ENCODE measurements at regions not wholly inside any gene's neighbourhood (a gene's known extent, or its start where the extent isn't known, plus 50 kb on each side); places are given as distances from the start of the nearest gene placed in this dataset.
"Not testable (repeated sequence)": the region's sequence is repeated elsewhere in the genome, so short reads cannot be mapped to it uniquely, and the experiment has no call there.

DNA sequence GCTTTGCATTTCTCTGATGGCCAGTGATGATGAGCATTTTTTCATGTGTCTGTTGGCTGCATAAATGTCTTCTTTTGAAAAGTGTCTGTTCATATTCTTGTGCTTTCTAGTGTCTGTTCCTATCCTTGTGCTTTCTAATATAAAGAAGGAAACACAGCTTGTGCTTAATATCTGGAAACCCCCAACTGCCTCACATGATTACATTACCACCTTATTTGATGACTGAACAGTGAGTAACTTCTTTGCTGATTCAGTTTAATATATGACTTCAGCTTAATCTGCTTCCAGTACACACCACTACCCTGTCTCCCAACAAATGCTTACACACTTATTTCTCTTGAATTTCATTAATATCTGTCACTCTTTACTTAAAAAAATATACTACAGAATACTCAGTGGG, 835.1 kb downstream of the EDEM1 start:
- no peak overlapping the region for H3K4me3 Mint-ChIP-seq
- H2AFZ ChIP-seq (ENCODE audit: insufficient read depth, low read depth, low read length, poor library complexity, severe bottlenecking): no peak overlapping the region
- TF ChIP-seq, protein P1, sequence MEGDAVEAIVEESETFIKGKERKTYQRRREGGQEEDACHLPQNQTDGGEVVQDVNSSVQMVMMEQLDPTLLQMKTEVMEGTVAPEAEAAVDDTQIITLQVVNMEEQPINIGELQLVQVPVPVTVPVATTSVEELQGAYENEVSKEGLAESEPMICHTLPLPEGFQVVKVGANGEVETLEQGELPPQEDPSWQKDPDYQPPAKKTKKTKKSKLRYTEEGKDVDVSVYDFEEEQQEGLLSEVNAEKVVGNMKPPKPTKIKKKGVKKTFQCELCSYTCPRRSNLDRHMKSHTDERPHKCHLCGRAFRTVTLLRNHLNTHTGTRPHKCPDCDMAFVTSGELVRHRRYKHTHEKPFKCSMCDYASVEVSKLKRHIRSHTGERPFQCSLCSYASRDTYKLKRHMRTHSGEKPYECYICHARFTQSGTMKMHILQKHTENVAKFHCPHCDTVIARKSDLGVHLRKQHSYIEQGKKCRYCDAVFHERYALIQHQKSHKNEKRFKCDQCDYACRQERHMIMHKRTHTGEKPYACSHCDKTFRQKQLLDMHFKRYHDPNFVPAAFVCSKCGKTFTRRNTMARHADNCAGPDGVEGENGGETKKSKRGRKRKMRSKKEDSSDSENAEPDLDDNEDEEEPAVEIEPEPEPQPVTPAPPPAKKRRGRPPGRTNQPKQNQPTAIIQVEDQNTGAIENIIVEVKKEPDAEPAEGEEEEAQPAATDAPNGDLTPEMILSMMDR (IDR thresholded peaks at IDR 0.05): no peak
- H3K4me1 ChIP-seq (ENCODE audit: control insufficient read depth in 1 of 2, insufficient read depth in 2 of 2, low read length in 2 of 2): no peaks in the 10 kb centered on the region
- no peaks in the 10 kb centered on the region for H4K20me1 ChIP-seq (ENCODE audit: insufficient read depth, low read length)
- intact Hi-C loops (cut with micrococcal nuclease): no loop called here
- H3K9me3 ChIP-seq (replicated peaks in 1 of 2; ENCODE audit: control insufficient read depth in 1 of 2, insufficient read depth in 1 of 2, low read length in 2 of 2): peaks cover 0 to 6% of the 10 kb centered on the region in 2 donors
- H3K9ac ChIP-seq (ENCODE audit: insufficient read depth, low read length, poor library complexity, severe bottlenecking): no peak overlapping the region
- no peak for DNase-seq
- no peak overlapping the region for H3K4me3 ChIP-seq (replicated peaks in 1 of 3; ENCODE audit: low read depth in 2 of 3, low read length in 3 of 3)
- H3K79me2 ChIP-seq (ENCODE audit: insufficient read depth, low read length): no peaks in the 10 kb centered on the region
- H3K36me3 ChIP-seq (replicated peaks in 1 of 2; ENCODE audit: control insufficient read depth in 1 of 2, insufficient read depth in 2 of 2, low read length in 2 of 2): no peaks in the 10 kb centered on the region
- no peak overlapping the region for H3K27ac ChIP-seq (ENCODE audit: low read depth in 1 of 2, low read length in 2 of 2)
- peaks cover 4 to 22% (median 11%) of the 10 kb centered on the region in 7 donors for H3K9me3 Mint-ChIP-seq
- H3K36me3 Mint-ChIP-seq: no peaks in the 10 kb centered on the region
- no peaks in the 10 kb centered on the region for H3K4me1 Mint-ChIP-seq
- H3K4me2 ChIP-seq (replicated peaks; ENCODE audit: extremely low read depth, low read length, poor library complexity, severe bottlenecking): no peak overlapping the region
- no peak overlapping the region for H3K27ac Mint-ChIP-seq
- no peaks in the 10 kb centered on the region for H3K27me3 ChIP-seq (ENCODE audit: control insufficient read depth in 2 of 2, insufficient read depth in 2 of 2, low read length in 2 of 2)
- no peaks in the 10 kb centered on the region for H3K27me3 Mint-ChIP-seq (ENCODE audit: low read depth in 3 of 3)

DNA sequence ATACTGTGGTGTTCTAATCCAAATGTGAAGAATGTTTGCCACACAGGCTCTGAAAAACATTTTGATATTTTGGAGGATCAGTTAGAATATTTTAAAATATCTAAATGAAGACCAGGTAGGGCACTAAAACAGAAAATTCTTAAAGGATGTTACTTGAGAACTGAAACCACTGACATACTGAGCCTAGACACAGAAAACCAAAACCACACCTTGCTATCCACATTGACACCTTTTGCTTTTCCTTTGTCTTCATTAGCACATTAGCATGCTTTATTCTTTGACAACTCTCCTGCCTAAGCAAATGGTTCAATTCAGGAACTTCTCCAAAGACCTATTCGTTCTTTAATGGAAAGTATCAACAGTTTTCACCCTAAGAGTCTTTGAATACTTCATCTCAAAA, 835.9 kb upstream of the GRM7 start:
- H4K20me1 ChIP-seq (ENCODE audit: insufficient read depth, low read length): no peaks in the 10 kb centered on the region

GRCh38 chr3:6030648-6031047, 830.3 kb upstream of the GRM7 start:
- H3K4me1 ChIP-seq (ENCODE audit: control insufficient read depth in 1 of 2, insufficient read depth in 2 of 2, low read length in 2 of 2); H3K27me3 Mint-ChIP-seq (ENCODE audit: low read depth in 3 of 3); H3K36me3 Mint-ChIP-seq; H4K20me1 ChIP-seq (ENCODE audit: insufficient read depth, low read length); H3K27ac ChIP-seq (ENCODE audit: low read depth in 1 of 2, low read length in 2 of 2); H3K4me1 Mint-ChIP-seq; H3K9ac ChIP-seq (ENCODE audit: insufficient read depth, low read length, poor library complexity, severe bottlenecking); H3K79me2 ChIP-seq (ENCODE audit: insufficient read depth, low read length); H3K27ac Mint-ChIP-seq; intact Hi-C loops (cut with micrococcal nuclease); DNase-seq; H3K4me3 Mint-ChIP-seq; H3K4me2 ChIP-seq (replicated peaks; ENCODE audit: extremely low read depth, low read length, poor library complexity, severe bottlenecking); H3K27me3 ChIP-seq (ENCODE audit: control insufficient read depth in 2 of 2, insufficient read depth in 2 of 2, low read length in 2 of 2); H3K36me3 ChIP-seq (replicated peaks in 1 of 2; ENCODE audit: control insufficient read depth in 1 of 2, insufficient read depth in 2 of 2, low read length in 2 of 2); H2AFZ ChIP-seq (ENCODE audit: insufficient read depth, low read depth, low read length, poor library complexity, severe bottlenecking); H3K4me3 ChIP-seq (replicated peaks in 1 of 3; ENCODE audit: low read depth in 2 of 3, low read length in 3 of 3): not testable (repeated sequence)
- peaks cover 12 to 40% (median 24%) of the 10 kb centered on the region in 7 donors for H3K9me3 Mint-ChIP-seq
- 92% methylated on average over 4 of the region's 4 CpGs for WGBS (ENCODE audit: insufficient coverage)
- H3K9me3 ChIP-seq (replicated peaks in 1 of 2; ENCODE audit: control insufficient read depth in 1 of 2, insufficient read depth in 1 of 2, low read length in 2 of 2): peaks cover 14 to 22% of the 10 kb centered on the region in 2 donors

More for the DNA sequence above, 835.9 kb upstream of the GRM7 start:
- Mint-ChIP-seq H3K27me3 (ENCODE audit: low read depth in 3 of 3) (no peaks in the 10 kb centered on the region), H3K27ac (no peak overlapping the region), H3K36me3 (no peaks in the 10 kb centered on the region), H3K4me1 (no peaks in the 10 kb centered on the region), H3K9me3 (peaks cover 5 to 27% (median 14%) of the 10 kb centered on the region in 7 donors), H3K4me3 (no peak overlapping the region)
- 100% methylated on average over 1 of the region's 1 CpG for WGBS (ENCODE audit: insufficient coverage)
- intact Hi-C loops (cut with micrococcal nuclease): no loop called here
- Histone ChIP-seq H3K4me2 (replicated peaks; ENCODE audit: extremely low read depth, low read length, poor library complexity, severe bottlenecking) (no peak overlapping the region), H3K36me3 (replicated peaks in 1 of 2; ENCODE audit: control insufficient read depth in 1 of 2, insufficient read depth in 2 of 2, low read length in 2 of 2) (no peaks in the 10 kb centered on the region), H3K4me3 (replicated peaks in 1 of 3; ENCODE audit: low read depth in 2 of 3, low read length in 3 of 3) (no peak overlapping the region), H3K9me3 (replicated peaks in 1 of 2; ENCODE audit: control insufficient read depth in 1 of 2, insufficient read depth in 1 of 2, low read length in 2 of 2) (peaks cover 7 to 10% of the 10 kb centered on the region in 2 donors), H3K4me1 (ENCODE audit: control insufficient read depth in 1 of 2, insufficient read depth in 2 of 2, low read length in 2 of 2) (no peaks in the 10 kb centered on the region), H3K79me2 (ENCODE audit: insufficient read depth, low read length) (no peaks in the 10 kb centered on the region), H2AFZ (ENCODE audit: insufficient read depth, low read depth, low read length, poor library complexity, severe bottlenecking) (no peak overlapping the region), H3K9ac (ENCODE audit: insufficient read depth, low read length, poor library complexity, severe bottlenecking) (no peak overlapping the region), H3K27me3 (ENCODE audit: control insufficient read depth in 2 of 2, insufficient read depth in 2 of 2, low read length in 2 of 2) (no peaks in the 10 kb centered on the region), H3K27ac (ENCODE audit: low read depth in 1 of 2, low read length in 2 of 2) (no peak overlapping the region)
- no peak for DNase-seq
- TF ChIP-seq, protein P1 (IDR thresholded peaks at IDR 0.05): no peak
